Tibial nerve (tissue), 4 donors: ENCODE measurements at regions not wholly inside any gene's neighbourhood (a gene's known extent, or its start where the extent isn't known, plus 50 kb on each side); places are given as distances from the start of the nearest gene placed in this dataset.

Experiments used
- DNase-seq, 2 donors: peaks; one replicate each; pipeline ENCODE4 v3.0.0-alpha.2; 2019; ENCODE audit warnings: low spot score in 2 of 2
- H3K27ac ChIP-seq, 4 donors: fragments of 200-600 bp; sonication (generic) in 3 of 4; one replicate each; pipeline ENCODE4 v1.5.1; 2017 to 2019; ENCODE audit warnings: mild to moderate bottlenecking in 1 of 4
- H3K27me3 ChIP-seq, 2 donors: fragments of 200-600 bp; sonication (generic) in 1 of 2; one replicate each; pipeline versions ENCODE4 v1.5.1 to v1.6.0; 2017 to 2019
- H3K36me3 ChIP-seq, 3 donors: fragments of 200-600 bp; sonication (generic); one replicate each; pipeline ENCODE4 v1.5.1; 2018 to 2019
- H3K4me1 ChIP-seq, 4 donors: fragments of 200-600 bp; sonication (generic) in 3 of 4; one replicate each; pipeline ENCODE4 v1.5.1; 2017 to 2019
- H3K4me3 ChIP-seq, 4 donors: fragments of 200-600 bp; sonication (generic) in 3 of 4; one replicate each; pipeline ENCODE4 v1.5.1; 2017 to 2019; ENCODE audit warnings: mild to moderate bottlenecking in 1 of 4, moderate library complexity in 1 of 4
- H3K9me3 ChIP-seq, 4 donors: fragments of 200-600 bp; sonication (generic) in 3 of 4; one replicate each; pipeline ENCODE4 v1.5.1; 2017 to 2019
- EP300 ChIP-seq, 2 donors: sonication (generic); formaldehyde crosslinking; IDR thresholded peaks; one replicate each; pipeline ENCODE4 v1.6.1; 2017; ENCODE audit warnings: antibody characterized with exemption in 2 of 2, mild to moderate bottlenecking in 1 of 2
- POLR2A ChIP-seq, 2 donors: fragments of 450-650 bp; IDR thresholded peaks; one replicate each; pipeline ENCODE4 v1.6.1; 2017; ENCODE audit warnings: antibody characterized with exemption in 2 of 2, mild to moderate bottlenecking in 2 of 2, moderate library complexity in 2 of 2
- WGBS, 2 donors: methylation state at CpG; one replicate each; pipeline ENCODE4 v1.1.5; 2018; 5-methylcytosine and 5-hydroxymethylcytosine counted together
- TF ChIP-seq, protein P1 (sequence below), 5 experiments: fragments of 200-600 bp in 3 of 5; fragments of 450-650 bp in 2 of 5; sonication (generic) in 3 of 5; IDR thresholded peaks; one replicate each; pipeline ENCODE4 v1.5.1; 2016 to 2019; ENCODE audit warnings: antibody characterized with exemption in 5 of 5, mild to moderate bottlenecking in 3 of 5, moderate library complexity in 2 of 5

DNA sequence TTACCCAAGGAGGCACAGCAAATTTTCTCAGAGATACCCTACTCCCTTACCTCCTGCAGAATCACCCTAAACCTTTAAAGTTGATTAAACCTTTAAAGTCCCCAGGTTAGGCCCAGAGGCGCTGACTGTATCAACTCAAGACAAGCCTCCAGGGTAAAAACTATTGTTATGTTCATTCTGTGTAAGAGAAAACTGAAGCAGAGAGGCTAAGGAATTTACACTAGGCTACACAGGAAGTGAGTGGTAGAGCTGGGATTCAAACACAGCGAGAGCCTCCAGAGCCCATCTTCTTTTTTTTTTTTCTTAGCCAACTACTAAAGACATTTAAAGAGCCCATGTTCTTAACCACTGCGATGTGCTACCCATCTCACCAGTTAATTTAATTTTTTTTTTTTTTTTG is 56.3 kb upstream of the GRK3 start:
- peaks cover 0 to 13% (median 0%) of the 10 kb centered on the region in 3 donors for H3K36me3 ChIP-seq
- no peaks in the 10 kb centered on the region for H3K4me1 ChIP-seq
- no peak for DNase-seq
- TF ChIP-seq EP300 (IDR thresholded peaks at IDR 0.05) (no peak), POLR2A (IDR thresholded peaks at IDR 0.05) (no peak)
- TF ChIP-seq, protein P1, sequence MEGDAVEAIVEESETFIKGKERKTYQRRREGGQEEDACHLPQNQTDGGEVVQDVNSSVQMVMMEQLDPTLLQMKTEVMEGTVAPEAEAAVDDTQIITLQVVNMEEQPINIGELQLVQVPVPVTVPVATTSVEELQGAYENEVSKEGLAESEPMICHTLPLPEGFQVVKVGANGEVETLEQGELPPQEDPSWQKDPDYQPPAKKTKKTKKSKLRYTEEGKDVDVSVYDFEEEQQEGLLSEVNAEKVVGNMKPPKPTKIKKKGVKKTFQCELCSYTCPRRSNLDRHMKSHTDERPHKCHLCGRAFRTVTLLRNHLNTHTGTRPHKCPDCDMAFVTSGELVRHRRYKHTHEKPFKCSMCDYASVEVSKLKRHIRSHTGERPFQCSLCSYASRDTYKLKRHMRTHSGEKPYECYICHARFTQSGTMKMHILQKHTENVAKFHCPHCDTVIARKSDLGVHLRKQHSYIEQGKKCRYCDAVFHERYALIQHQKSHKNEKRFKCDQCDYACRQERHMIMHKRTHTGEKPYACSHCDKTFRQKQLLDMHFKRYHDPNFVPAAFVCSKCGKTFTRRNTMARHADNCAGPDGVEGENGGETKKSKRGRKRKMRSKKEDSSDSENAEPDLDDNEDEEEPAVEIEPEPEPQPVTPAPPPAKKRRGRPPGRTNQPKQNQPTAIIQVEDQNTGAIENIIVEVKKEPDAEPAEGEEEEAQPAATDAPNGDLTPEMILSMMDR (IDR thresholded peaks at IDR 0.05), result no peak
- no peak overlapping the region for H3K27ac ChIP-seq
- no peak overlapping the region for H3K4me3 ChIP-seq
- H3K9me3 ChIP-seq, result no peaks in the 10 kb centered on the region
- 88 to 92% methylated on average over 3 of the region's 3 CpGs for WGBS, 2 donors
- H3K27me3 ChIP-seq, result no peaks in the 10 kb centered on the region

DNA sequence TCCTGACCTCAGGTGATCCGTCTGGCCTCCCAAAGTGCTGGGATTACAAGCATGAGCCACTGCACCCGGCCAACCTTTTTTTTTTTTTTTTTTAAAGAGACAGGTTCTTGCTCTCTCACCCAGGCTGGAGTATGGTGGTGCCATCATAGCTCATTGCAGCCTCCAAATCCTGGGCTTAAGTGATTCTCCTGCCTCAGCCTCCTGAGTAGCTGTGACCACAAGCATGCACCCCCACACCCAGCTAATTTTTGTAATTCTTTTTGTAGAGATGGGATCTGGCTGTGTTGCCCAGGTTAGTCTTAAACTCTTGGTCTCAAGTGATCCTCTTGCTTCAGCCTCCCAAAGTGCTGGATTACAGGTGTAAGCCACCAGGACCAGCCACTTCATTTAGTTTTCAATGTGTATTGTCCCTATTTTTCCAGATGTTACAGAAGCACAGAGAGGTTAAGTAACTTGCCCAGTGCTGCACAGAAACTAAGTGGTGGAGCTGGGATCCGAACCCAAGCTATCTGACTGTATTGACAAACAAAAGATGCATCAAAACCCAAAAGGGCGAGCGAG is 55.6 kb upstream of the GRK3 start:
- H3K27ac ChIP-seq, result no peak overlapping the region
- 85 to 86% methylated on average over 5 of the region's 5 CpGs for WGBS, 2 donors

DNA sequence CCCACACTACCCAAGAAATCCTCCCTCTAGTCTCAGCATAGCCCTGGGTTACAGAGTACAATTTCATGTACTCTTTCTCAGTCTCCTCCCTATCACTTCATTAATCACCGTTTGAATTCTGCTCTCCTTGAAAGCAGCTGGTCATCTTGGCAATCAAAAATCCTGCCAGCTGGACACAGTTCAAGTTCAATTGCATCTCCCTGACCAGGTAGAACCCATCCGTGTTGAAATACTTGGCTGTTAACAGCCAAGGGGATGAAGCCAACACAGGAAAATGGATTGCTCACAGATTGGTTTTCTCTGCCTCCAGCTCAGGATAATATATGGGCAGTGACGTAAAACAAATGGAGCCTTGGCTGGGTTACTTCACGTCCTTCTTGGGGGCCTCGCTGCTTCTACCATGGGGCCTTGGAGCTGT is 55.1 kb upstream of the GRK3 start:
- Histone ChIP-seq H3K27me3 (no peaks in the 10 kb centered on the region), H3K4me3 (no peak overlapping the region), H3K9me3 (no peaks in the 10 kb centered on the region), H3K27ac (no peak overlapping the region), H3K4me1 (no peaks in the 10 kb centered on the region), H3K36me3 (peaks cover 0 to 13% (median 0%) of the 10 kb centered on the region in 3 donors)
- DNase-seq, result no peak
- TF ChIP-seq POLR2A (IDR thresholded peaks at IDR 0.05) (no peak), EP300 (IDR thresholded peaks at IDR 0.05) (no peak)
- TF ChIP-seq, protein P1 (IDR thresholded peaks at IDR 0.05), result no peak
- whole genome bisulfite sequencing, 2 donors, result 66 to 76% methylated on average over 5 of the region's 5 CpGs

More for the DNA sequence above, 55.6 kb upstream of the GRK3 start:
- H3K4me1 ChIP-seq, result no peaks in the 10 kb centered on the region
- no peaks in the 10 kb centered on the region for H3K9me3 ChIP-seq
- TF ChIP-seq EP300 (IDR thresholded peaks at IDR 0.05), result no peak
- TF ChIP-seq, protein P1 (IDR thresholded peaks at IDR 0.05), result no peak
- TF ChIP-seq POLR2A (IDR thresholded peaks at IDR 0.05), result no peak
- no peaks in the 10 kb centered on the region for H3K27me3 ChIP-seq
- no peak for DNase-seq
- H3K4me3 ChIP-seq, result no peak overlapping the region
- H3K36me3 ChIP-seq, result peaks cover 0 to 13% (median 0%) of the 10 kb centered on the region in 3 donors

DNA sequence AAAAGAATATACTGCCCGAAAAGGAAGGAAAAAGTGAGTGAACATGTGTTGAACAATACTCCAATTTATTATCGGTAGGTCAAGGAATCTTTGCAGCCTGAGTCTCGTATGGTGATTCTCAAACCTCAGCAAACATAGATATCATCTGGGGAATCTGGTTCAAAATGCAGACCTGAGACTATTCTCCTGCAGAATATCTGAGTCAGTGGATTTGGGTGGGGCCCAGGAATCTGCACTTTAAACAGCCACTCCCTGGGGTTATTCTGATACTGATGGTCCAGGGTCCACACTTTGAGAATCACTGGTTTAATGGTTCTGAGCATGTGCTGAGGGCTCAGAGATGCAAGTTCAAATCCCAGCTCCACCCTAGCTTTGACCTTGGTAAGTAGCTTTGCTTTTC is 53.6 kb upstream of the GRK3 start:
- Histone ChIP-seq H3K4me3 (no peak overlapping the region), H3K27me3 (no peaks in the 10 kb centered on the region), H3K36me3 (peaks cover 0 to 13% (median 0%) of the 10 kb centered on the region in 3 donors), H3K9me3 (no peaks in the 10 kb centered on the region), H3K4me1 (no peaks in the 10 kb centered on the region), H3K27ac (no peak overlapping the region)
- TF ChIP-seq POLR2A (IDR thresholded peaks at IDR 0.05) (no peak), EP300 (IDR thresholded peaks at IDR 0.05) (no peak)
- TF ChIP-seq, protein P1 (IDR thresholded peaks at IDR 0.05), result no peak
- 72 to 90% methylated on average over 3 of the region's 3 CpGs for WGBS, 2 donors
- DNase-seq, result no peak

DNA sequence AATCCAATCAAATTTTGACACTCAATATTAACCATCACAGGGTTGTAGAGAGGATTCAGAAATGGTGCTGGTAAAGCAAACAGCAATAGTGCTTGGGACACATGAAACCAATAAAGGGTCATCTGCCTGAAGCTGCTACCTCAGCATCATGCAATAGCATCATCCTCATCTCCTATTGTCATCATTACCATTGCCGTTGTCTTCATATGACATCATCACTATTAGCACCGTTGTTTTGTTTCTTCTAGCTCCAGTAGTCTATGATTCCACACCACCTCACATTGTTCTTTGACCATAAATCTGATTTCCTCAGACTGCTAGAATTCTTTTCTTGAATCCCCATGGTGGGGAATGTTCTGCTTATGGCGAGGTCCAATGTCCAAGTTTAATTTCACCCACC is 52.8 kb upstream of the GRK3 start:
- TF ChIP-seq, protein P1 (IDR thresholded peaks at IDR 0.05), result no peak
- TF ChIP-seq EP300 (IDR thresholded peaks at IDR 0.05), result no peak
- TF ChIP-seq POLR2A (IDR thresholded peaks at IDR 0.05), result no peak
- no peak for DNase-seq
- Histone ChIP-seq H3K9me3 (no peaks in the 10 kb centered on the region), H3K27ac (no peak overlapping the region), H3K36me3 (peaks cover 0 to 13% (median 0%) of the 10 kb centered on the region in 3 donors), H3K4me1 (no peaks in the 10 kb centered on the region), H3K27me3 (no peaks in the 10 kb centered on the region), H3K4me3 (no peak overlapping the region)
- 95 to 100% methylated on average over 3 of the region's 3 CpGs for WGBS, 2 donors
